GM21360 (cell line): ENCODE measurements at regions not wholly inside any gene's neighbourhood (a gene's known extent, or its start where the extent isn't known, plus 50 kb on each side); places are given as distances from the start of the nearest gene placed in this dataset.

Experiments
- ATAC-seq: cut with Tn5 transposase; IDR thresholded peaks from one replicate; pipeline ENCODE4 v1.9.1; 2021; ENCODE audit warnings: mild to moderate bottlenecking, moderate library complexity; ENCODE audit not compliant: unreplicated experiment

GRCh38 chr4:133775881-133776280, 425.7 kb downstream of the PABPC4L start:
- ATAC-seq = no peak

GRCh38 chr4:133775469-133775868, 426.1 kb downstream of the PABPC4L start:
- no peak for ATAC-seq

- no peak for ATAC-seq
Measured at GRCh38 chr4:133759428-133759827, 442.2 kb downstream of the PABPC4L start.

GRCh38 chr4:133741766-133742165, 459.8 kb downstream of the PABPC4L start:
- no peak for ATAC-seq

GRCh38 chr4:133720001-133720400, 481.6 kb downstream of the PABPC4L start:
- ATAC-seq = no peak

GRCh38 chr4:133719098-133719497, 482.5 kb downstream of the PABPC4L start:
- ATAC-seq = no peak

- ATAC-seq = no peak
Measured at GRCh38 chr4:133714211-133714610, 487.4 kb downstream of the PABPC4L start.

- ATAC-seq = no peak
Measured at GRCh38 chr4:133713340-133713739, 488.2 kb downstream of the PABPC4L start.

GRCh38 chr4:133711817-133712216, 489.8 kb downstream of the PABPC4L start:
- ATAC-seq = no peak

- ATAC-seq = no peak
Measured at GRCh38 chr4:133694416-133694815, 507.2 kb downstream of the PABPC4L start.

- ATAC-seq = no peak
Measured at GRCh38 chr4:133683967-133684366, 517.6 kb downstream of the PABPC4L start.

GRCh38 chr4:133668061-133668851, 519.2 kb downstream of the PCDH10 start:
- ATAC-seq = no peak

GRCh38 chr4:133647206-133647605, 498.1 kb downstream of the PCDH10 start:
- ATAC-seq = no peak

- no peak for ATAC-seq
Measured at GRCh38 chr4:133641191-133641590, 492.1 kb downstream of the PCDH10 start.

GRCh38 chr4:133638751-133639150, 489.7 kb downstream of the PCDH10 start:
- ATAC-seq = no peak

- no peak for ATAC-seq
Measured at GRCh38 chr4:133637161-133637560, 488.1 kb downstream of the PCDH10 start.

- no peak for ATAC-seq
Measured at GRCh38 chr4:133624744-133625143, 475.6 kb downstream of the PCDH10 start.

GRCh38 chr4:133623847-133624246, 474.8 kb downstream of the PCDH10 start:
- ATAC-seq = no peak

GRCh38 chr4:133621628-133622027, 472.5 kb downstream of the PCDH10 start:
- no peak for ATAC-seq

GRCh38 chr4:133620555-133620954, 471.5 kb downstream of the PCDH10 start:
- ATAC-seq = no peak

GRCh38 chr4:133618963-133619362, 469.9 kb downstream of the PCDH10 start:
- no peak for ATAC-seq

GRCh38 chr4:133600008-133600407, 450.9 kb downstream of the PCDH10 start:
- no peak for ATAC-seq

- no peak for ATAC-seq
Measured at GRCh38 chr4:133598779-133599178, 449.7 kb downstream of the PCDH10 start.
